GM18870 (cell line): ENCODE measurements at regions not wholly inside any gene's neighbourhood (a gene's known extent, or its start where the extent isn't known, plus 50 kb on each side); places are given as distances from the start of the nearest gene placed in this dataset.
"Not testable (repeated sequence)": the region's sequence is repeated elsewhere in the genome, so short reads cannot be mapped to it uniquely, and the experiment has no call there.

ENCODE experiments used
- ATAC-seq: cut with Tn5 transposase; IDR thresholded peaks from one replicate; pipeline ENCODE4 v1.9.1; 2021; ENCODE audit warnings: moderate library complexity; ENCODE audit not compliant: unreplicated experiment

GRCh38 chr1:31510853-31511789 is 65.2 kb upstream of the TINAGL1 start:
- ATAC-seq: no peak

GRCh38 chr1:31511848-31512615 is 64.3 kb upstream of the TINAGL1 start:
- ATAC-seq: no peak

GRCh38 chr1:31514117-31514516 is 62.2 kb upstream of the TINAGL1 start:
- no peak for ATAC-seq

DNA sequence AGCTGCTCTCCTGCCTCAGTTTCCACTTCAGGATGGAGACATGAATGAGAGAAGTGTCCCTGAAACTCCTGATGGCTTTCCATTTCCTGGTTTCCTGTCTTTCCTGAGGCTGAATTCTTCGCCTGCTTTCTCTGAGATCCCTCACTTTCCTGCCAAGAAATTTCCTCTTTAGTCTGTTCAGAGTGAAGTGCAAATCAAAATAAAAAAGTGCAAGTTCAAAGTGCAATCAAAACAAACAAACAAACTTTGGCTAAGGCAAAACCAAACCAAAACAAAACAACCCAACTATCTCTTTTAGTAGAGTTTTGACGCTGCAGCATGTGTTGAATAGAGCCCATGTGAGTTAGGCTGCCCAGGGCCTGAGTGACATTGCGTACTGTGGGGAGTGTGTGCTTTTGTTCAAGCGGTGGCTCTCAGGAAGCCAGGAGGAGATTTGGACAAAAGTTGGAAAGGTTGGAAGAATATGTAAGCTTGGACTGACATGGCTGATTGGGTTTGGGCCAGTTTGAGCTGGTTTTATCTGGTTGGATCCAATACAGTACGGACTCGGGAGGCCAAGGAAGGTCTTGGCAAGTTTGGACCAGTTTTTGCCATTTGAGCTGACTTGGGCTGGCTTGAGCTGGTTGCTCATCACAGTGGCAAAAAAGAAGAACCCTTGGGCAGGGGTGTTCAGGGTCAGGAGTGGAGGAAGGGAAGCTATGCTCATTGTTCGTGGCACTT is 61.1 kb upstream of the TINAGL1 start:
- ATAC-seq: no peak

GRCh38 chr1:31515936-31516335 is 60.4 kb upstream of the TINAGL1 start:
- ATAC-seq: no peak

GRCh38 chr1:31517301-31517700 is 59.0 kb upstream of the TINAGL1 start:
- ATAC-seq: no peak

DNA sequence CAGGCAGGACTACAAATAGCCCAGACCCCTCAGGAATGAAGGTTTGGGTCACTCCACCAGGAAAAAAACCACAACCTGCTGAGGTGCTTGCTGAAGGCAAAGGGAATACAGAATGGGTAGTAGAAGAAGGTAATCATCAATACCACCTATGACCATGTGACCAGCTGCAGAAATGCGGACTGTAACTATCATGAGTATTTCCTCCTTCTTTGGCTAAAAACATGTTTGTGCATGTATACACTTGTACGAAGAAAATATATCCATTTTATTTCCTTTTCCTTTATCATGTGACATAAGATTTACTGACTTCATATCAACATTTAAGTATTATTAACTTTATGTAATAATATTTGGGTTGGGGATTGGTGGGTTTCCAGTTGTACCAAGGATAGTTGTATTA is 58.3 kb upstream of the TINAGL1 start:
- not testable (repeated sequence) for ATAC-seq

DNA sequence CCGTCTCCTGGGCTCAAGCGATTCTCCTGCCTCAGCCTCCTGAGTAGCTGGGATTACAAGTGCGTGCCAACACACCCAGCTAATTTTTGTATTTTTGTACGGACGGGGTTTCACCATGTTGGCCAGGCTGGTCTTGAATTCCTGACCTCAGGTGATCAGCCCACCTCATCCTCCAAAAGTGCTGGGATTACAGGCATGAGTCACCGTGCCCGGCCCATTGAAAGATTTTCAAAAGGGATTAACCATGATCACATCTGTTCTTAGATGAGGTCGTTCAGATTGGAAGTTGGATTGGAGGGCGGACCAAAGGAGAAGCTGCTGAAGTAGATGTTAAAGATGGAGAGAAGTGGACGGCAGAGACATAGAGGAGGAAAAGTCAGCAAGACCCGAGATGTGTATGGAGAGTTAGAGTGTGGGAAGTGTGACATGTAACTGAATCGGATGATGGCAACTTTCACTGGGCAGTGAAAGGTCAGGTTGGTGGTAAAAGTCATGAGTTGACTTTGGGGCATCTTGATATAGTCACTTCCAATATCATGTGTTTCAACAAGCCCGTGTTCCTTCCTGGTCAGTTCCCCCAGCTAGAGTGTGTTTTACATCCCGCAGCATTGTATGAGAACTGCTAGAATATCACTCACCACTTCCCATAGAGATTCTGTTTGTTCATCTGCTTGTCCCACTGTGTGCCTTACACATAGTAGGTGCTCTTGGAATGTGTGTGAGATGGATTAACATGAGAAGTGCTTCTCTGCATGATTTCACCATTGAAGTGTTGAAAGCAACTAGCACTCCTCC is 54.4 kb upstream of the TINAGL1 start:
- no peak for ATAC-seq

DNA sequence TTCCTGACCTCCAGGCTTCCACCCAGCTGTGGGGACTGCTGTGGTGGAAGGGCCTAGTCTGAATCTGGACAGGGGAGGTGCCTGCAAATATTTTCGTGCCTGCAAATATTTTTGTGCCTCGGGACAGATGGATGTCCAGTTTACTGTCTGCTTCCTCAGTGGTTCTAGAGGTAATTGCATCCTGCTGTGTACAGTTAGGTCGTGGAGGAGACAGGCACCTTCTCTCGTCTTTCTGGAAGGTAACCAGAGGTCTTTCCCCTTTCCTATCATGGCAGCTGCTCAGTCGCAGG is 53.8 kb upstream of the TINAGL1 start:
- no peak for ATAC-seq

DNA sequence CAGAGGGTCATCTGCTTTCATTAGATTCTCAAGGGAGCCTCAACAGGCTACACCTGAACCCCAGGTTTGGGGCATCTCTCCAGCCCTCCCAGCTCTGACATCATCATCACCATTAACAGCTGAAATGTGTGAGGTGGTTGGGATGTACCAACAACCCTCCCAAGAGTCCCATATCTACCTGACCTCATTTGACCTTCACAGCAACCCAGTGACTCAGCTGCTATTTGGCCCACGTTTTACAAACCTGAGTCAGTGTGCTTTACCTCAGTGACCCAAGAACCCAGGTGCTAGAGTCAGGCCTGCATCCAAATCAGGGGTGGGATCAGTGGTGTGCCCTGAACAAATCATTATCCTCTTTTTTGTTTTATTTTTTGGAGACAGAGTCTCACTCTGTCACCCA is 53.3 kb upstream of the TINAGL1 start:
- no peak for ATAC-seq

GRCh38 chr1:31523769-31524168 is 52.5 kb upstream of the TINAGL1 start:
- no peak for ATAC-seq

DNA sequence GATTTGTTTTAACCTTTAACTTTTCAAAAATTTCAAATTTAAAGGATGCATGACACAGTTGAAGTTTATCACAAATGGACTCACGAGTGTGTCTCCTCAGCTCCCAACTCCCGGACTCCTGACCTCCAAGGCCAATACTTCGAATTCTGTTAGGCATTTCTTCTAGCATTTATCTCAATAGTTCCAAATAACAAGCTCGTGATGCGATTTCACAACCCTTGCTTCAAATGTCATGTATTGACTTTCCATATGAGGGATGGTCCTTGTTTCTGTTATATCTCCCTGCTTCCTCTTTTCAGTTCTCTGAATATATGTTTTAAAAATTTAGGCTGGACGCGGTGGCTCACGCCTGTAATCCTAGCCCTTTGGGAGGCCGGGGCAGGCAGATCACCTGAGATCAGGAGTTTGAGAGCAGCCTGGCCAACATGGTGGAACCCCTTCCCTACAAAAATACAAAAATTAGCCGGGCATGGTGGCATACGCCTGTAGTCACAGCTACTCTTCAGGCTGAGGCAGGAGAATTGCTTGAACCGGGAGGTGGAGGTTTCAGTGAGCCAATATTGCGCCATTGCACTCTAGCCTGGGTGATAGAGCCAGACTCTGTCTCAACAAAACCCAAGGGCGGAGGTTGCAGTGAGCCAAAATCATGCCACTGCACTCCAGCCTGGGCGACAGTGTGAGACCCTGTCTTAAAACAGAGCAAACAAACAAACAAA is 52.0 kb upstream of the TINAGL1 start:
- no peak for ATAC-seq
